Stimulated activated CD8-positive, alpha-beta memory T cell treated with anti-CD3 and anti-CD28 coated beads, Interleukin-15, amount 100 ng/mL, for 48 hours (primary cell): ENCODE measurements at regions not wholly inside any gene's neighbourhood (a gene's known extent, or its start where the extent isn't known, plus 50 kb on each side); places are given as distances from the start of the nearest gene placed in this dataset.

Experiments used
- DNase-seq, 2 donors: peaks; one replicate each; pipeline ENCODE4 v3.0.0-alpha.2; 2020; ENCODE audit warnings: low read depth in 2 of 2

DNA sequence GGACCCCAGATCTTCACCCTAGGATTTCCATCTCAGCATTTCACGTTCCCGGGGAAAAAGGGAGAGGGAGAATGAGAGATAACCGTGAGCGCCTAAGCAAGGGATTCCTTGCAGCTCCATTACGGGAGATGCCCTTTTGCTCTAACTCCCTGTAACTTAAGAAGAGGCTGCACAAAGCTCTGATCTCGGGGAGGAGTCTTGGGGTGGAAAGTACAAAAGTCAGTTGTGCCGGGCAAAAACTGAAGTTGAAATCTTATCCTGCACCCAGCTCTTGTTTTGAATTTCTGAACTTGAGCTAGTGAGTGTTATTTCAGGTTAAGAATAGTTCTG is 256.4 kb upstream of the SOX21 start:
- no peak for DNase-seq

- DNase-seq = no peak
Measured at GRCh38 chr13:94968040-94968756, 255.9 kb upstream of the SOX21 start.

DNA sequence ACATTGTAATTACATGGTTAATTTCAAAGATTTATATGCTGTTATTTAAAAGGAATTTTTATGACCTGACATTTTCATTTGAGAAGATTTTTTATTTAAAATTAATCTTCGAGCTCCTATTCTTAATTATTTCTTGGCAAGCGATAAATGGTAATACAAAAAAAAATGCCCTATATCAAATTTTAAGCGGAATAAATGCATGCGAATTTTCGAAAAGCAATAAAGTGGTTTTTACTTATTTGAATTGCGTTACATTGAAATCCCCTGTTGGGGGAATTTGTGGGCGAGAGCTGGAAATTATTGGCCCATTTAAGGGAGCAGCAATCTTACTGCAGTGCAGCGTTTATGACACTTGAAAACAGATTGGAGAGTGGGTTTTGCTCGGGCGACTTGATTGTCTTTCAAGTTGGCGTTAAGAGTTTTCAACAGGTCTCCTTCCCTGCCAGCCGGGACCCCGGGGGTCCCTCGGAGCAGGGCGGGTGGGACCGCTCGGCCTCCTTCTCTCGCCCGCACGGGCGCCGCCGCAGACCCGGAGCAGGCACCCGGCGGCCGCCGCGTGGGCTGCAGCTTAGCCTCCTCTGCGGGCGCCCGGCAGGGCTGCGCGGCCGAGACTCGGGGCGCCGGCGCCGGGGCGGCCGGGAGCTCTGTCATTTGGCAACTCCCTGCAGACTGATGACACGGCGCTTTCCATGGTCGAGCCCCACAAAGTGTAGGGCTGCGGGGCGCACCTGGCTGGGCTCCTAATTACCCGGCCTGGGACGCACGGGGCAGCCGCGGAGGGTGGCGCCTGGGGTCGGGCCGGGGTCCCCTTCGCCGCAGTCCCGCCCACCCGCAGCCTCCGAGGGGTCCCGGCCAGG is 255.1 kb upstream of the SOX21 start:
- DNase-seq = peak; percentile 8 to 12

GRCh38 chr13:94966422-94966955 is 254.1 kb upstream of the SOX21 start:
- DNase-seq = no peak

DNA sequence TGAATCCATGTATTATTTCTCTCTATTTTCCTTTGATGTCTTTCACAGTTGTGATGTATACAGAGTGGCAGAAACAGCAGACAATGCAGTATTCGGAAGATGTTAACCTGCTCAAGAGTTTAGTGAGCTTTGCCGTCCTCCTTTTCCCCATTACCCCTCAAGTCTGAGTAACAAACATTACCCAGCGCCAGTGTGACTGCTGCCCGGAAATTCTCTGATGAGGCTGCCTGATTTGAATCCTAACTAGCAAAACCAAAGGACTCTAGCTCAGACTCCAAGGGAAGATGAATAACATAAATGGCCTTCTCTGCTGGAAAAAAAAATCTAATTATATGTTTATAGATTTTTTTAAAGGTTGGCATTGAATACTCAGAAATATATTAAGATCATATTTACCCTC is 247.3 kb upstream of the SOX21 start:
- DNase-seq = no peak

- DNase-seq = no peak
Measured at GRCh38 chr13:94956417-94957110, 244.2 kb upstream of the SOX21 start.

- DNase-seq = no peak
Measured at GRCh38 chr13:94952787-94953186, 240.4 kb upstream of the SOX21 start.

GRCh38 chr13:94950303-94950702 is 238.0 kb upstream of the SOX21 start:
- DNase-seq = no peak

- DNase-seq = no peak
Measured at GRCh38 chr13:94947965-94948371, 235.6 kb upstream of the SOX21 start.

DNA sequence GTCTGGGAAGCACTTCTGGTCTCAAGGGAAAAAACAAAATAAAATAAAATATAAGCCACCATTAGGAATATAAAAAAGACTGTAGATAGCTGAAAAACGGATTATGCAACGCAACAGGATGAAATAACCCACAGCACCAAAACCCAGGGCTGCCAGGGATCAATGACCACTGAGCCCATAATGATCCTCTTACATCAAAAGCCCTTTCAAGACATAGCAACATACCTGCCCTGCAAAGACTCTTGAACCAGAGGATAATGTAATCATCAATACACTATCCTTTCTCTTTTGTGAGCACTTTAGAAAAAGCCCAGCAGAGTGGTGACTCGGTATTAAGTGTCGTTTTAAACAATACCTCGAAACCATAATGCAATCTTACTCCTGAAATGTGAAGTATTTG is 235.0 kb upstream of the SOX21 start:
- DNase-seq = no peak

GRCh38 chr13:94946039-94946438 is 233.7 kb upstream of the SOX21 start:
- no peak for DNase-seq

DNA sequence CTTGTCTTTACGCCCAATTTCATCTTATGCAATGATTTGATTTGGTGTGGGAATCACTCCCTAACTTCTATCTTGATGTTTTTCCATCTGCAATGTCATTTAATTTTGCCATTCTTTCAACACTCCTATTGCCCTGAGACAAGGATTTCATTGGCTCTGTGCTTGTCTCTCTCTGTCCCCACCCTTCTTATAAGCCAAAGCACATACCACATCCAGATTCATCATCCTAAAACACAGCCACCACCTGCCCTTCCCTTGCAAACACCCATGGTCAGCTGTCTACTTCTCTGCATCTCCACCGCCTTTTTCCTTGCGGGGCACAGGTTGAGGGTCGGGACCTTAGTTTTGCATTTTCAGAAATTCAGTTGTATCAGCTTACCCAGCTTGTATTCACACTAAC is 225.8 kb upstream of the SOX21 start:
- DNase-seq = no peak

- no peak for DNase-seq
Measured at GRCh38 chr13:94936633-94937032, 224.3 kb upstream of the SOX21 start.

GRCh38 chr13:94933936-94934335 is 221.6 kb upstream of the SOX21 start:
- no peak for DNase-seq

- DNase-seq = no peak
Measured at GRCh38 chr13:94933230-94933751, 220.9 kb upstream of the SOX21 start.

DNA sequence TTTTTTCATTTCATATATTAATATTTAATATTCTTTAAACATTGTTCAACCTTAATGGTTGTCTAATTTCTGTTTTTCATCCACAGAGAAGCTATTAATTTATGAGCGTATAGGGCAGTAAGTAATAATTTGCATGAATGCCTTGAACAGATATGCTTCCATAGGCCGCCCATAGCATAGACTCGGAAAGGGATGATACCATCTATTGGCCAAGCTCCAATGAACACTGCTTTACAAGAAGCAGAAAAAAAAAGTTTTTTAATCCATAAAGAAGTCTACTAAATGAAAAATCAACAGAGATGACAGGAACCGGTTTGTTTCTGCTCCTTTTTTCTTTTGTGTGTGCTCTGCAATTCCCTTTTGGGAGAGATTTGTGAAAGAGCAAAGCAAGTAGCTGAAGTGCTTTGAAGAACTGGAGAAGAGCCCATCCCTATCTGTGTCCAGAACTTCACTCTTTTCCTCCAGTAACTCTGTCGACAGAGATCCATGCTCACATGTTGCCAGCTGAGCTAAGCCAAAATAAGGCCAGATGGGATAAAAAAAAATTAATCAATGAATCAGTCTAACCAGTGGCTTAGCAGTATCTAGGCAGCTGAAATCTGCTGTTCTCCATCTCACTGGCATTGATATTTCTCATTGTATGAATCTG is 215.9 kb upstream of the SOX21 start:
- DNase-seq = no peak

DNA sequence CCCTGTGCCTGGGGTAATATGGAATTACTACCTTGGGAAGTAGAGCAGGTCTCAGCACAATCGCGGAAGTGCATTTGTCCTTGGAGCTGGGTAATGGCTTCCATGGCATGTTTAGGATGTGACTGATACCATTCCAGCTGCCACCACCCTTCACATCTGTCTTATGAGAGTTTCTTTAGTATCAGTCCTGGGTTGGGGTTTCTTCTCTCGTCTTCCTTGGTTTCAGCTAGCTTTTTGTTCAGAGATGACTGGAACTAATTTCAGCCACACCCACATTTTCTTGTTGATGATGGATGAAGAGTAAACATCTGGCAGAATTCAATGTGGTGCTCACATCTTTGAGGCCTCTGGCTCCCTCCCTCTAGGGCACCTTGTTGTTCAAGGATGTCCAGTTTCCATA is 212.9 kb upstream of the SOX21 start:
- no peak for DNase-seq

DNA sequence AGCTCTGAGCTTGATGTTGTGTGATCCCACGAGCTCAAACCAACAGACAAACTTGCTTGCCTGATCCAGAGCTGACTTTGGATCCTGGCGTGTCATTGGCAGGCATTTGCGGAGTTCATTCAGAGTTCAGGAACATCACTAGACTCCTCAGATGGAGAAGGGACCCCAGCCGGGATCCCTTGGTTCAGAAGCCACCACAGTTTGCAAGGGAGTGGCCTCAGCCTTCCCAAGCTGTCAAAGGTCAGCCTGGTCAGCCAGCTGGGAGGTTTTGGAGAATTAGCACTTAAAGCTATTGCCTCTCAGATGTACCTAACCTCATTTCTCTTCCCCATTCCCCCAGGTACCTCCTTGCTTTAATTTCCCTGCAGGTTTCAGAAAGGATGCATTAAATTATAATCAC is 208.8 kb upstream of the SOX21 start:
- no peak for DNase-seq

- no peak for DNase-seq
Measured at GRCh38 chr13:94920578-94920977, 208.2 kb upstream of the SOX21 start.

DNA sequence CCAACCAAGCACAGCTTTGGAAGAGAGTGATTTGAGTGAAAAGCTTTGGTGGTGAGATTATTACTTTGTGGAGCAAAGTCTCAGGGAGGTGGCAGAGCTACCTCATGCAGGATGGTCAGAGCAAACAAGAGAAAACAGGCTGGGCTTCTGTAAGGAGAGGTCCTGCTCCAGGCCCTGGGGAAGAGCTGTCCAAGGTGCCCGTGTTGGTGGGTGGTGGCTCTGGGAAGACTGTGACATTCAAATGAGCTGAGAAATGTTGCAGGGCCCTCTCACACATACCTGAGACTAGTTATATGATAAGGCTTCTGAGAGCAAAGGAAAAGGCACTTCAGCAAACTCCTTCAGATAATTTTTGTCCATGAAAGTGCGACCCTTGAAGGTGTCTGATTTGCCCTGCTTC is 205.5 kb upstream of the SOX21 start:
- no peak for DNase-seq

DNA sequence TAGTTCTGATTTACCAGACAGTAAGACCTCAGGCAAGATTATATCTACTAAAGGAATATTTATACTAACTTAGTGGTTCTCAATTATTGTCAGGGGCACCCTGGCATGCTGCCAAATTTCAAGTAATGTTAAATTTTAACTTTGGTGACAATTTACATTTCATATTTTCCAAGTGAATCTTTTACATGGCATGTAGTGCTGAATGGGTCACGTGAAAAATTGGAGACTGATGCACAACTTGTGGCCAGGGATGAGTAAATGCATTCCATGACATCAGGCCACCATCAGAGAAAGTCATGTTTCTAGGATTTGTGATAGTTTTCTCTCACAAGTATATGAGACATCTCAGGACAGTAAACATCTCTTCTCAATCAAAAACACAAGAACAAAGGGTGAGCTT is 202.6 kb upstream of the SOX21 start:
- DNase-seq = no peak

GRCh38 chr13:94906605-94907004 is 194.3 kb upstream of the SOX21 start:
- DNase-seq = no peak
